HEK293T (cell line): ENCODE measurements at regions not wholly inside any gene's neighbourhood (a gene's known extent, or its start where the extent isn't known, plus 50 kb on each side); places are given as distances from the start of the nearest gene placed in this dataset.
"Not testable (repeated sequence)": the region's sequence is repeated elsewhere in the genome, so short reads cannot be mapped to it uniquely, and the experiment has no call there.

Experiments used
- CTCF ChIA-PET: fragments of 350-600 bp; formaldehyde crosslinking; extraction: SDS; loops from one replicate; lab custom pipeline; 2021; ENCODE audit warnings: antibody characterized with exemption, inconsistent platforms; lab: Yijun Ruan, JAX
- POLR2A ChIA-PET: fragments of 350-600 bp; formaldehyde crosslinking; extraction: SDS; loops from one replicate; lab custom pipeline; 2020; ENCODE audit warnings: antibody characterized with exemption, inconsistent platforms; lab: Yijun Ruan, JAX
- DNase-seq: peaks from one replicate; pipeline ENCODE4 v3.0.0; 2012; ENCODE audit warnings: mixed read lengths; ENCODE audit errors: extremely low spot score
- ARNT ChIP-seq: fragments of 450-650 bp; IDR thresholded peaks from 2 replicates; pipeline ENCODE4 v1.6.1; 2017; ENCODE audit warnings: mild to moderate bottlenecking
- BHLHE40 ChIP-seq: fragments of 450-650 bp; IDR thresholded peaks from 2 replicates; pipeline ENCODE4 v1.6.1; 2016; ENCODE audit warnings: mild to moderate bottlenecking, moderate library complexity, borderline replicate concordance
- CTBP1 ChIP-seq: fragments of 450-650 bp; IDR thresholded peaks from 2 replicates; pipeline ENCODE4 v1.6.1; 2016; ENCODE audit warnings: borderline replicate concordance
- ELF4 ChIP-seq: fragments of 450-650 bp; IDR thresholded peaks from 2 replicates; pipeline ENCODE4 v1.6.1; 2017; ENCODE audit warnings: antibody characterized with exemption
- FOXA1 ChIP-seq: fragments of 450-650 bp; IDR thresholded peaks from 2 replicates; pipeline ENCODE4 v1.6.1; 2016; ENCODE audit warnings: mild to moderate bottlenecking
- FOXK2 ChIP-seq: fragments of 450-650 bp; IDR thresholded peaks from 2 replicates; pipeline ENCODE4 v1.6.1; 2016; ENCODE audit warnings: mild to moderate bottlenecking
- FOXM1 ChIP-seq: fragments of 450-650 bp; IDR thresholded peaks from 2 replicates; pipeline ENCODE4 v1.6.1; 2017; ENCODE audit warnings: mild to moderate bottlenecking, borderline replicate concordance
- HDGF ChIP-seq: fragments of 450-650 bp; IDR thresholded peaks from 2 replicates; pipeline ENCODE4 v1.6.1; 2017; ENCODE audit warnings: antibody characterized with exemption, borderline replicate concordance
- L3MBTL2 ChIP-seq: fragments of 450-650 bp; conservative IDR thresholded peaks from 2 replicates; pipeline ENCODE4 v1.6.1; 2016; ENCODE audit warnings: mild to moderate bottlenecking
- LEF1 ChIP-seq: fragments of 450-650 bp; IDR thresholded peaks from 2 replicates; pipeline ENCODE4 v1.6.1; 2017; ENCODE audit warnings: mild to moderate bottlenecking, borderline replicate concordance
- NFRKB ChIP-seq: fragments of 450-650 bp; IDR thresholded peaks from 2 replicates; pipeline ENCODE4 v1.6.1; 2016; ENCODE audit warnings: mild to moderate bottlenecking, moderate library complexity
- SP1 ChIP-seq: fragments of 450-650 bp; IDR thresholded peaks from 2 replicates; pipeline ENCODE4 v1.6.1; 2017
- SUZ12 ChIP-seq: fragments of 450-650 bp; IDR thresholded peaks from 2 replicates; pipeline ENCODE4 v1.6.1; 2016; ENCODE audit warnings: mild to moderate bottlenecking
- TARDBP ChIP-seq: fragments of 450-650 bp; IDR thresholded peaks from 2 replicates; pipeline ENCODE4 v1.6.1; 2016
- ZNF384 ChIP-seq: fragments of 450-650 bp; IDR thresholded peaks from 2 replicates; pipeline ENCODE4 v1.6.1; 2016
- TF ChIP-seq, protein P1 (sequence below): fragments of 450-650 bp; IDR thresholded peaks from 2 replicates; pipeline ENCODE4 v1.6.1; 2016

DNA sequence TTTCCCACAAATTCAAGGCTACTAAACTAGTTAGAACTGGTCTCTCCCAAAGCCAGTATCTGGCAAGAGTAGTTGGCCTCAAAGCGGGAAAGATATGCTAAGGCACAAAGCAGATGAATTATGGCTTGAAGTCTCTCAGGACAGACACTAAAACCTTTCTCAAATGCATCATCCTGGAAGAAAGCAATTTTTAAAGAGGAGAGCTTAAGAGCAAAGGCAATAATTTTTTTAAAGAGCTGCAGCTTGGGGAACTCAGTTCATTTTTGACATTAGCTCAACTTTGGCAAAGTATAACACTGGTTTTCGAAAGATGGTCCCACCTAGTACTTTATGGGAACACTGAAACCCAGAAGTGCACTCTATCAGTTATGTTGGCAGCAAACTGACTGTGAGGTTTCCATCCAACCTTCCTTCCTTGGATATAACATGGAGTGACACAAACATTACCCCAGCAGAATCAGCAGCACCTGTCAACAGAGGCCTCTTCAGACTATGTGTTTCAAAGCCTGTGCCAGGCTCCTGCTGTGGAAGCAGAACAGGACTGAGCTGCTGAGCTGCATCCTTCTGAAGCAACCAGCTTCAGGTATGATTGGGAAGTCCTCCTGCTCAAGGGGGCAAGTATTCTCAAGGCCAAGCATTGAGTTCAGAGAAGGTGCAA, 852.3 kb upstream of the HS3ST5 start:
- POLR2A ChIA-PET = no interaction called here
- TF ChIP-seq HDGF = no peak
- no peak for TF ChIP-seq SUZ12
- TF ChIP-seq ELF4 = no peak
- TF ChIP-seq TARDBP = no peak
- no peak for TF ChIP-seq LEF1
- no peak for TF ChIP-seq FOXA1
- no peak for TF ChIP-seq CTBP1
- no peak for TF ChIP-seq ZNF384
- no peak for TF ChIP-seq BHLHE40
- TF ChIP-seq L3MBTL2 = no peak
- TF ChIP-seq NFRKB = no peak
- no peak for TF ChIP-seq ARNT
- TF ChIP-seq, protein P1, sequence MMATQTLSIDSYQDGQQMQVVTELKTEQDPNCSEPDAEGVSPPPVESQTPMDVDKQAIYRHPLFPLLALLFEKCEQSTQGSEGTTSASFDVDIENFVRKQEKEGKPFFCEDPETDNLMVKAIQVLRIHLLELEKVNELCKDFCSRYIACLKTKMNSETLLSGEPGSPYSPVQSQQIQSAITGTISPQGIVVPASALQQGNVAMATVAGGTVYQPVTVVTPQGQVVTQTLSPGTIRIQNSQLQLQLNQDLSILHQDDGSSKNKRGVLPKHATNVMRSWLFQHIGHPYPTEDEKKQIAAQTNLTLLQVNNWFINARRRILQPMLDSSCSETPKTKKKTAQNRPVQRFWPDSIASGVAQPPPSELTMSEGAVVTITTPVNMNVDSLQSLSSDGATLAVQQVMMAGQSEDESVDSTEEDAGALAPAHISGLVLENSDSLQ = no peak
- TF ChIP-seq FOXK2 = no peak
- no peak for TF ChIP-seq FOXM1
- no peak for TF ChIP-seq SP1
- no peak for DNase-seq
- CTCF ChIA-PET = no interaction called here

DNA sequence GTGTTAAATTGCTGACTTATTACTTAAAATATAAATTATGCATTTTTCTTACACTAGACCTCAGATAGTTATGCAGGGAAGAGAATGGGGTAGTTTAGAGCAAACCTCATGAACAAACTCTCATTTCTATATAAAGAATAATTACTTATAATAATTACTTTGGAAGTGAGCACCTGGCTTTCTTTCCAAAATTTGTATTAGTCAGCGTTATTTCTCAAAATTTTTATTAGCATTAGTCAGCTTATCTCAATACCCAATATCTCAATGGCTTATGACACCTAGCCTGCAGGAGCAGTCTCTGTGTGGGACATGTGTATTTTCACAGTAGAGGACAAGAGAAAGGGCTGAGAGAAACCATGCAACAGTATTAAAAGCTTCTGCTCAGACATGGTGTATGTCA, 849.2 kb upstream of the HS3ST5 start:
- TF ChIP-seq ZNF384 = no peak
- ChIA-PET POLR2A (no interaction called here), CTCF (no interaction called here)
- DNase-seq = no peak

DNA sequence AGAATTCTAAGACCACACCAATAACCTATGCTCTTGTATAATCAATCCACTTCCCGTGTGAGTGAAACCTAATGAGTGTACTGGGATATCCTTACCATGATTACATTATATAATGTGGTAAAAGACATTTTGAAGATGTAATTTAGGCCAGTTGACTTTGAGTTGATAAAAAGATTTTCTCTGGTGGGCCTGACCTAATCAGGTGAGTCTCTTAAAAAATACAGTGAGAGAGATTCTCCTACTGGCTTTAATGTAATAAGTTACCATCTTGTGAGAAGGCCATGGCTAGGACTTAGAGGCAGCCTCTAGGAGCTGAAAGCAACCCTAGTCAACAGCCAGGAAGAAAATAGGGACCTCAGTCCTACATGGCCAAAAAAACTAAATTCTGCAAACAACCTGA, 847.7 kb upstream of the HS3ST5 start:
- CTCF ChIA-PET = no interaction called here
- no peak for TF ChIP-seq BHLHE40
- no peak for TF ChIP-seq L3MBTL2
- TF ChIP-seq CTBP1 = no peak
- no peak for TF ChIP-seq ARNT
- no peak for TF ChIP-seq FOXK2
- no peak for TF ChIP-seq NFRKB
- no peak for TF ChIP-seq FOXM1
- no peak for TF ChIP-seq FOXA1
- no peak for TF ChIP-seq ELF4
- TF ChIP-seq ZNF384 = no peak
- no peak for TF ChIP-seq HDGF
- no peak for TF ChIP-seq SP1
- TF ChIP-seq LEF1 = no peak
- TF ChIP-seq SUZ12 = no peak
- no peak for DNase-seq
- POLR2A ChIA-PET = no interaction called here

DNA sequence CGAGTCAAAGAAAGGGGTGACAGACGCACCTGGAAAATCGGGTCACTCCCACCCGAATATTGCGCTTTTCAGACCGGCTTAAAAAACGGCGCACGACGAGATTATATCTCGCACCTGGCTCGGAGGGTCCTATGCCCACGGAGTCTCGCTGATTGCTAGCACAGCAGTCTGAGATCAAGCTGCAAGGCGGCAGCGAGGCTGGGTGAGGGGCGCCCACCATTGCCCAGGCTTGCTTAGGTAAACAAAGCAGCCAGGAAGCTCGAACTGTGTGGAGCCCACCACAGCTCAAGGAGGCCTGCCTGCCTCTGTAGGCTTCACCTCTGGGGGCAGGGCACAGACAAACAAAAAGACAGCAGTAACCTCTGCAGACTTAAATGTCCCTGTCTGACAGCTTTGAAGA, 832.6 kb upstream of the HS3ST5 start:
- CTCF ChIA-PET, DNase-seq, POLR2A ChIA-PET: not testable (repeated sequence)

DNA sequence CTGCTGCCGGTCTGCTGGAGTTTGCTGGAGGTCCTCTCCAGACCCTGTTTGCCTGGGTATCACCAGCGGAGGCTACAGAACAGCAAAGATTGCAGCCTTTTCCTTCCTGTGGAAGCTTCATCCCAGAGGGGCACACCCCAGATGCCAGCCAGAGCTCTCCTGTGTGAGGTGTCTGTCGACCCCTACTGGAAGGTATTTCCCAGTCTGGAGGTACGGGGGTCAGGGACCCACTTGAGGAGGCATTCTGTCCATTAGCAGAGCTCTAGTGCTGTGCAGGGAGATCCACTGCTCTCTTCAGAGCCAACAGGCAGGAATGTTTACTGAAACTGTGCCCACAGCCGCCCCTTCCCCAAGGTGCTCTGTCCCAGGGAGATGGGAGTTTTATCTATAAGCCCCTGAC, 823.1 kb upstream of the HS3ST5 start:
- DNase-seq, POLR2A ChIA-PET, CTCF ChIA-PET: not testable (repeated sequence)

DNA sequence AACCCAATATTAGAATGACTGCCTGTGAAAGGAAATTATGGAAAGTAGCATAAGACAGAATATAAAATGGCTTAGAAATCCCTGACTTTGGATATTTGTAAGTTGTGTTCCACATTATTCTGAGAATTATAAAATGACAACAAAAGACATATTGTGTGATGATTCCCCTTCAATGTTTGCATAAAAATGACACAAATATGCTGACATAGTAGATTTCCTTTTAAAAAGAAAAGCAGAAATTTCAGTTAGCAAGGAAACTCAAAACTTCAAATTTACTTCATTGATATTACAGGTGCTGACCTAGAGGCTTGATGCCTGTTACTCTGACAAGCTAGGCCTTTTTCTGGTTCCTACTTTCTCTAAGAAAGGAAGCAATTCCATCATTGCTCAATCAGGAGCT, 816.9 kb upstream of the HS3ST5 start:
- TF ChIP-seq FOXA1 (no peak), BHLHE40 (no peak), L3MBTL2 (no peak), NFRKB (no peak), ELF4 (no peak), SUZ12 (no peak), TARDBP (no peak), LEF1 (no peak), HDGF (no peak), ARNT (no peak), ZNF384 (no peak), CTBP1 (no peak), FOXK2 (no peak), SP1 (no peak)
- TF ChIP-seq, protein P1 = no peak
- ChIA-PET CTCF (no interaction called here), POLR2A (no interaction called here)
- DNase-seq = no peak

DNA sequence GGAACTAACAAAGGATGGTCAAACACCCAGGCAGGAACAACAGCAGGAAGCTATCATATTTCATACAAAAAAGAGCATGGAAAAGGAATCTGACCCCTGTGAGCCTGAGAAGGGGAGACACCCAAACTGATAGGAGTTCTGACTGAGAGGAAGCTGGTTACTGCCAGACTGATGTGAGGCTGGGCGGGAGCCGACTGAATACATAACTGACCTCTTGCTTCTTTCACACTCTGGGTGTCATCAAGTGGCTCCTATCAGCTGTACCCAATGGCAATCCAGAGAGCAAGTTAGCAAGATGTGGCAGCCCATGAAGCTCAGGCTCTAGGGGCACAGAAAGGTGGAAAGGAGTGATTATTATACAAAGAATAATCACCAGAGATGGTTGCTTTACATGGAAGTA, 795.1 kb upstream of the HS3ST5 start:
- ChIA-PET POLR2A (no interaction called here), CTCF (no interaction called here)
- TF ChIP-seq CTBP1 (no peak), SUZ12 (no peak), TARDBP (no peak), ELF4 (no peak), ZNF384 (no peak), L3MBTL2 (no peak), ARNT (no peak), BHLHE40 (no peak), FOXM1 (no peak), SP1 (no peak)
- DNase-seq = no peak

DNA sequence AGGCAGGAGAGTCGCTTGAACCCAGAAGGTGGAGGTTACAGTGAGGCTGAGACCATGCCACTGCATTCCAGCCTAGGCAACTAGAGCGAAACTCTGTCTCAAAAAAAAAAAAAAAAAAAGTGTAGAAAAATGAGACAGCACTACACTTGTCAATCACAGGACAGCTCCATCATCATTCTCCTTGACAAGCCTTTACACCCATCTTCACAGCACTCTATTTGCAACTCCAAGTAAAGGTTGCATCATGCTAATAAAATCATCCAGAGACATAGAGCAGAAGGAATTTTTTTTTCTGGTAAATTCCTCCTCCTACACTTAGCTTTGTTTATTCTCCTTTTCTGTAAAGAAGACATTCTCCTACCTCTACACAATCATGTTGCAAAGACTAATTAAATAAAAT, 791.0 kb upstream of the HS3ST5 start:
- ChIA-PET POLR2A (no interaction called here), CTCF (no interaction called here)
- TF ChIP-seq ELF4 (no peak), ARNT (no peak), NFRKB (no peak)
- TF ChIP-seq, protein P1 = 0 out of 2 replicates have a peak, but pooled peaks have one; percentile 14
- no peak for DNase-seq
